VCaP (cell line): ENCODE measurements at regions not wholly inside any gene's neighbourhood (a gene's known extent, or its start where the extent isn't known, plus 50 kb on each side); places are given as distances from the start of the nearest gene placed in this dataset.
A peak's percentile ranks its signal among the peaks of the same experiment; 100 is the strongest.

Source experiments
- H3K27ac ChIP-seq: fragments of 450-650 bp; 2 replicates; pipeline ENCODE4 v1.5.1; 2017
- CTCF ChIP-seq: fragments of 450-650 bp; conservative IDR thresholded peaks from 2 replicates; pipeline ENCODE4 v1.5.1; 2017; ENCODE audit warnings: mild to moderate bottlenecking, moderate library complexity

- H3K27ac ChIP-seq, result no peak overlapping the region
Measured at GRCh38 chr18:10279905-10280644, 174.4 kb upstream of the APCDD1 start.

GRCh38 chr18:10284540-10285282 lies 169.7 kb upstream of the APCDD1 start:
- TF ChIP-seq CTCF, result no peak
- H3K27ac ChIP-seq, result peak overlapping the region; percentile 90

More at GRCh38 chr18:10279905-10280644, 174.4 kb upstream of the APCDD1 start:
- no peak for TF ChIP-seq CTCF

- no peak for TF ChIP-seq CTCF
- H3K27ac ChIP-seq, result peak overlapping the region; percentile 90
Measured at GRCh38 chr18:10285283-10285640, 169.2 kb upstream of the APCDD1 start.

- no peak for TF ChIP-seq CTCF
- peak overlapping the region; percentile 90 for H3K27ac ChIP-seq
Measured at GRCh38 chr18:10286580-10287150, 167.8 kb upstream of the APCDD1 start.

GRCh38 chr18:10289251-10289650 lies 165.2 kb upstream of the APCDD1 start:
- no peak overlapping the region for H3K27ac ChIP-seq
- TF ChIP-seq CTCF, result no peak

GRCh38 chr18:10289951-10290637 lies 164.3 kb upstream of the APCDD1 start:
- TF ChIP-seq CTCF, result no peak
- H3K27ac ChIP-seq, result no peak overlapping the region
